Neural crest cell (in vitro differentiated cells): ENCODE measurements at regions not wholly inside any gene's neighbourhood (a gene's known extent, or its start where the extent isn't known, plus 50 kb on each side); places are given as distances from the start of the nearest gene placed in this dataset.
"Not testable (repeated sequence)": the region's sequence is repeated elsewhere in the genome, so short reads cannot be mapped to it uniquely, and the experiment has no call there.

Experiments
- DNase-seq: peaks from one replicate; pipeline ENCODE4 v3.0.0; 2021; ENCODE audit warnings: low read depth, mixed read lengths, low spot score
- H3K27ac Mint-ChIP-seq: one replicate; pipeline ENCODE4 v1.8.0; 2021; ENCODE audit warnings: mild to moderate bottlenecking, mixed read lengths; ENCODE audit not compliant: unreplicated experiment
- H3K27me3 Mint-ChIP-seq: 2 replicates; pipeline ENCODE4 v1.8.0; 2021; ENCODE audit warnings: low read depth, mild to moderate bottlenecking, mixed read lengths
- H3K36me3 Mint-ChIP-seq: 2 replicates; pipeline ENCODE4 v1.8.0; 2021; ENCODE audit warnings: low read depth, mild to moderate bottlenecking, mixed read lengths
- H3K4me1 Mint-ChIP-seq: 2 replicates; pipeline ENCODE4 v1.8.0; 2021; ENCODE audit warnings: mixed read lengths
- H3K4me3 Mint-ChIP-seq: one replicate; pipeline ENCODE4 v1.8.0; 2021; ENCODE audit warnings: mild to moderate bottlenecking, mixed read lengths
- H3K9me3 Mint-ChIP-seq: 2 replicates; pipeline ENCODE4 v1.8.0; 2021; ENCODE audit warnings: mixed read lengths
- TF ChIP-seq, protein P1 (sequence below): fragments of 200-600 bp; sonication (generic); conservative IDR thresholded peaks from 2 replicates; pipeline ENCODE4 v1.5.0; 2021; ENCODE audit warnings: antibody characterized with exemption, mild to moderate bottlenecking

DNA sequence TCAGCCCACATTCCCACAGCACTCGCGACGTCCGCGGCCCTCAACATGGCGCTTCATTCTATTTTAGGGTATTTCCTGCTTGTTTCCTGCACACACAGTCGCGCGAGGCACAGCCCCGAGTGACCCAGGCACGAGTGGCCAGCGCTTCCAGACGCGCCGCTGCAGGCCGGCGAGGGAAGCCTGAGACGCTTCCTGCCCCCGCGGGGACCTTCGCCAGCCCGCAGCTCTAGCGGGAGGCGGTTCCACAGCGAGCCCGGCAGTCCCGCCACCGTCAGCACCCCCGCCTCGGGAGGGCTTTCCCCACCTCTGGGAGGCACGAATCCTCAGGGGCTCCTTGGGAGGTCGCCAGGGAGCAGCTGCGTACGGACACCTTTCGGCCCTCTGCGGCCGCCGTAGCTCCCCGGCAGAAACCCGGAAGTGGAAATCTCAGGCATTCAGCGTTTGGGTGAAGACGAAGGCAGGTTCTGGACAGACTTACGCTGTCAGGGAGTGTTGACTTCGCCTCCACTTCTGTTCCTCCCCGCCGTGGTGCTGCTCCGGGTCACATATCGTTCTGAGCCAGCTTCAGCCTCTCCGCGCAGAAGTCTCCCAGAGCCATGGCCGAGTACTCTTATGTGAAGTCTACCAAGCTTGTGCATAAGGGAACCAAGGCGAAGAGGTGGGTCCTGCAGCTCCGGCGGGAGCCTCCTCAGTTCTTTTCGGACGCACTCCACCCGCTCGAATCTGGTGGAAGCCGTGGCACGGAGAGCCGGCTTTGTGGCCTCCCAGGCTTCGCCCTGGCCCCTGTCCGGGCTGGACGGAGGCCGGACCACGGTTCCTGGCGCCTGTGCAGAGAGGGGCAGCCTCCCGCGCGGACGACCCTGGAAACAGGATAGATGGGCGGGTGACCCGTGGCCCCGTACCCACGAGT is 2925.9 kb upstream of the OR11H1 start:
- H3K4me3 Mint-ChIP-seq = no peak overlapping the region
- H3K9me3 Mint-ChIP-seq = peaks cover 42% of the 10 kb centered on the region
- TF ChIP-seq, protein P1, sequence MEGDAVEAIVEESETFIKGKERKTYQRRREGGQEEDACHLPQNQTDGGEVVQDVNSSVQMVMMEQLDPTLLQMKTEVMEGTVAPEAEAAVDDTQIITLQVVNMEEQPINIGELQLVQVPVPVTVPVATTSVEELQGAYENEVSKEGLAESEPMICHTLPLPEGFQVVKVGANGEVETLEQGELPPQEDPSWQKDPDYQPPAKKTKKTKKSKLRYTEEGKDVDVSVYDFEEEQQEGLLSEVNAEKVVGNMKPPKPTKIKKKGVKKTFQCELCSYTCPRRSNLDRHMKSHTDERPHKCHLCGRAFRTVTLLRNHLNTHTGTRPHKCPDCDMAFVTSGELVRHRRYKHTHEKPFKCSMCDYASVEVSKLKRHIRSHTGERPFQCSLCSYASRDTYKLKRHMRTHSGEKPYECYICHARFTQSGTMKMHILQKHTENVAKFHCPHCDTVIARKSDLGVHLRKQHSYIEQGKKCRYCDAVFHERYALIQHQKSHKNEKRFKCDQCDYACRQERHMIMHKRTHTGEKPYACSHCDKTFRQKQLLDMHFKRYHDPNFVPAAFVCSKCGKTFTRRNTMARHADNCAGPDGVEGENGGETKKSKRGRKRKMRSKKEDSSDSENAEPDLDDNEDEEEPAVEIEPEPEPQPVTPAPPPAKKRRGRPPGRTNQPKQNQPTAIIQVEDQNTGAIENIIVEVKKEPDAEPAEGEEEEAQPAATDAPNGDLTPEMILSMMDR = no peak
- no peaks in the 10 kb centered on the region for H3K27me3 Mint-ChIP-seq
- no peak overlapping the region for H3K27ac Mint-ChIP-seq
- H3K4me1 Mint-ChIP-seq = no peaks in the 10 kb centered on the region
- peaks cover 21% of the 10 kb centered on the region for H3K36me3 Mint-ChIP-seq
- no peak for DNase-seq

DNA sequence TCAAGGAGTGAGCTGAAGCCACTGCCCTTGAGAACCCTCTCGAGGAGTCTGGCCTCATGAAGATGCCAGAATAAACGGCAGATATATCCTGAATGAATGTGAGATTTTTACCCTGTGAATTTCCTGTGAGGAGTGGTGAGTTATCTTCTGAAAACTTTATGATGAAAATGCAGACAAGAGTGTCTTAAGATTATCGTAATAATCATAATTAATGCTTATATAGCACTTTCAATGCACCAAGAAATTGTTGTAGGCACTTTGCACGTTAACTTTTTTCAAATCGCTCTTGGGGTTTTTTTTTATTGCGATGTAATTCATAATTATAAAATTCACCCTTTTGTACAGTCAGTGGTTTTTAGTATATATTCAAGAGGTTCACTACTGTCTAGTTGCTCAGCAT is 2924.6 kb upstream of the OR11H1 start:
- not testable (repeated sequence) for DNase-seq, H3K27ac Mint-ChIP-seq, H3K4me3 Mint-ChIP-seq, H3K27me3 Mint-ChIP-seq, H3K4me1 Mint-ChIP-seq
- peaks cover 40% of the 10 kb centered on the region for H3K9me3 Mint-ChIP-seq
- peaks cover 22% of the 10 kb centered on the region for H3K36me3 Mint-ChIP-seq

DNA sequence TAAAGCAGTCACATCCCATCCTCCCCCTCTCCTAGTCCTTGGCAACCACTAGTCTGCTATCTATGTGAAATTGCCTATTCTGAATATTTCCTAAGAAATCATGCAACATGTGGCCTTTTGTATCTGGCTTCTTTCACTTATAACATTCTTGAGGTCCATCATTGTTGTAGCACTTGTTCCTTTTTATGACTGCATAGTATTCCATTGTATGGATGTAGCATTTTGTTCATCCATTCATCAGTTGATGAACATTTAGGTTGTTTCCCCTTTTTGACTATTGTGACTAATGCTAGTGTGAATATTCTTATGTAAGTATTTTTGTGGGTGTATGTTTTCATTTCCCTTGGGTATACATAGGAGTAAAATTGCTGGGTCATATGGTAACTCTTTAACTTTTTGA is 2924.2 kb upstream of the OR11H1 start:
- H3K27me3 Mint-ChIP-seq, H3K4me3 Mint-ChIP-seq: not testable (repeated sequence)
- H3K36me3 Mint-ChIP-seq = peaks cover 22% of the 10 kb centered on the region

DNA sequence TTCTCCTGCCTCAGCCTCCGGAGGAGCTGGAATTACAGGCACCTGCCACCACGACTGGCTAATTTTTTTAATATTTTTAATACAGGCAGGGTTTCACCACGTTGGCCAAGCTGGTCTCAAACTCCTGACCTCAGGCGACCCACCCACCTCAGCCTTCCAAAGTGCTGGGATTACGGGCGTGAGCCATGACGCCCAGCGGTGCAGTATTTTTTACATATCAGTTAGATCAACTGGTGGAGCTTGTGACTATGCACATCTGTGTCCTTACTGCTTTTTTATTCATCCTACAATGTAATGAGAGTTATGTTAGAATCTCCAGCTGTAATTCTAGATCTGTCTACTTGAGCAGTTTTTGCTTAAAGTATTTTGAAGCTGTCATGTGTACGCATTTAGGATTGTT is 2919.5 kb upstream of the OR11H1 start:
- not testable (repeated sequence) for DNase-seq, H3K4me1 Mint-ChIP-seq, H3K27me3 Mint-ChIP-seq, H3K4me3 Mint-ChIP-seq, H3K27ac Mint-ChIP-seq
- H3K36me3 Mint-ChIP-seq = peaks cover 12% of the 10 kb centered on the region
- peaks cover 28% of the 10 kb centered on the region for H3K9me3 Mint-ChIP-seq

More for the DNA sequence above, 2924.2 kb upstream of the OR11H1 start:
- H3K9me3 Mint-ChIP-seq = peaks cover 39% of the 10 kb centered on the region
- DNase-seq, H3K4me1 Mint-ChIP-seq, H3K27ac Mint-ChIP-seq: not testable (repeated sequence)

DNA sequence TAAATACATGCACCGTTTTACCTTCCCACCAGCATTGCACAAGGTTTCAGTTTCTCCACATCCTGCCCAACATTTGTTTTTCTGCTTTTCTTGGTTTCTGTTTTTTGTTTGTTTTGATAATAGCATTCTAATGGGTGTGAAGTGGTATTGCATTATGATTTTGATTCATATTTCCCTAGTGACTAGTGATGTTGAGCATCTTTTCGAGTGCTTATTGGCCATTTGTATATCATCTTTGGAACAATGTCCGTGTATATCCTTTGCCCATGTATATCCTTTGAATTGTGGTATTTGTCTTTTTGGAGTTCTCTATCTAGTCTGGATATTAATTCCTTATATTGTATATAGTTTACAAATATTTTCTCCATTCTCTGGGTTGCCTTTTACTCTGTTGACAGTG is 2914.8 kb upstream of the OR11H1 start:
- H3K36me3 Mint-ChIP-seq = peaks cover 11% of the 10 kb centered on the region
- H3K27me3 Mint-ChIP-seq = no peaks in the 10 kb centered on the region
- no peak overlapping the region for H3K4me3 Mint-ChIP-seq
- TF ChIP-seq, protein P1 = no peak
- H3K4me1 Mint-ChIP-seq = no peaks in the 10 kb centered on the region
- H3K27ac Mint-ChIP-seq = no peak overlapping the region
- peaks cover 16% of the 10 kb centered on the region for H3K9me3 Mint-ChIP-seq
- DNase-seq = no peak

DNA sequence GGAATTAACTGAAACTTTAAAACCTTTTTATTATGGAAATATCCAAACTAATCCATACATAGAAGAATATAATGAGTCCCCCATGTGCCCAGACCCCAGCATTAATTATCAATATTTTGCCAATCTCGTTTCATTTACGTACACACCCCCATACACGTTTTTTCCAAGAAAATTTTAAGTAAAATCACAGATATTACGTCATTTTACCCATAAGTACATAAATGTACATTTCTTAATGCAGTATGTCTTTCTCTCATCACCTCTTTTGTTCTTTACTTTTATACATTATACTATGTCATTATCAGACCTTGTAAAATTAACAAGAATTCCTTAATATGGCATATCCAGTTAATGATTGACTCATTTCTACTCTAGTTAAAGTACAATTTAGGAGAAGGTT is 2914.1 kb upstream of the OR11H1 start:
- not testable (repeated sequence) for H3K4me3 Mint-ChIP-seq, H3K4me1 Mint-ChIP-seq, H3K27me3 Mint-ChIP-seq, H3K27ac Mint-ChIP-seq, DNase-seq
- Mint-ChIP-seq H3K9me3 (peaks cover 16% of the 10 kb centered on the region), H3K36me3 (peaks cover 13% of the 10 kb centered on the region)

DNA sequence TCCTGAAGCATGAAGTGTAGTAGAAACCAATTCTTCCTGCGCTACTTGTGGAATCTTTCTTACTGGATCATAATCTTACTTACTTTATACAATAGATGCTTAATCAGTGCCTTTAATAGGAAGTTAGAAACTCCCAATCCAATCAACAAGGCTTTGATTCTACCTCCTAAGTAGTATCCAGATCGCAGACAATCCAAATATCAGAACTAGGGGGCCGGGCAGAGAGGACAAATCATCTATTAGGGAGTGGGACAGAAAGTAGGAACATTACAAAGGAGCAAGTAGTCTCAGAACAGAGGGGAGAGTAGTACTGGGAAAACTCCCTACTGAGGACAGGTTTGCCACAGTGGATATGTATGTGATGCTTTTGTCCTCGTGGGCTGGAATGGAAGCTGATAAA is 2901.1 kb upstream of the OR11H1 start:
- not testable (repeated sequence) for H3K27ac Mint-ChIP-seq, H3K27me3 Mint-ChIP-seq, DNase-seq, H3K4me3 Mint-ChIP-seq, H3K4me1 Mint-ChIP-seq
- peaks cover 15% of the 10 kb centered on the region for H3K36me3 Mint-ChIP-seq
- H3K9me3 Mint-ChIP-seq = peaks cover 18% of the 10 kb centered on the region

DNA sequence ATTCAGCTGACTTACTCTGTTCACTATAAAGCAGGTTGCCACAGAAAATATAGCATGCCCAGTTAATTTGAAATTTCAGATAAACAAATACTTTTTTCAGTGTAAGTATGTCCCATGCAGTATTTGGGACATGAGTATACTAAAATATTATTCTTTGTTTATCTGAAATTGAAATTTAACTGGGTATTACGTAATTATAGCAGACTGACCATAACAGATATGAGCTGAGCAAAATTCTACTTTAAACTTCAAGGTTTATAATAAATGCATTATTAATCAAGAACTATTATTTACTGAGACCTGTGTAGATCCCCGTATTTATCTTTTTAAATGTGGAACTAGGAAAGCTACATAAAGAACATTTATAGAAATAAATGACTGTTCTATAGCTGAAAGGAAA is 2898.2 kb upstream of the OR11H1 start:
- not testable (repeated sequence) for H3K27ac Mint-ChIP-seq, DNase-seq, H3K4me3 Mint-ChIP-seq, H3K4me1 Mint-ChIP-seq, H3K27me3 Mint-ChIP-seq
- Mint-ChIP-seq H3K36me3 (peaks cover 18% of the 10 kb centered on the region), H3K9me3 (peaks cover 30% of the 10 kb centered on the region)
